Astrocyte (in vitro differentiated cells and primary cell): ENCODE measurements at regions not wholly inside any gene's neighbourhood (a gene's known extent, or its start where the extent isn't known, plus 50 kb on each side); places are given as distances from the start of the nearest gene placed in this dataset.

ENCODE experiments used
- DNase-seq: peaks from one replicate; pipeline ENCODE4 v3.0.0-alpha.2; 2010; ENCODE audit warnings: low read depth
- FAIRE-seq: peaks from 2 replicates; lab custom pipeline; 2011; peaks lifted over from hg19 to GRCh38; lab: Jason Lieb, UNC
- H2AFZ ChIP-seq: 2 replicates; pipeline ENCODE4 v1.6.0; 2012; ENCODE audit warnings: low read depth, low read length, inconsistent platforms
- H3K27ac ChIP-seq: 2 replicates; pipeline ENCODE4 v1.5.1; 2011; ENCODE audit warnings: low read depth, low read length, inconsistent platforms
- H3K27me3 ChIP-seq: 2 replicates; pipeline ENCODE4 v1.6.0; 2011; ENCODE audit warnings: low read length, inconsistent platforms; ENCODE audit not compliant: insufficient read depth
- H3K36me3 ChIP-seq: 2 replicates; pipeline ENCODE4 v1.5.1; 2011; ENCODE audit warnings: low read length, inconsistent platforms; ENCODE audit not compliant: insufficient read depth
- H3K4me1 ChIP-seq: 2 replicates; pipeline ENCODE4 v1.5.1; 2011; ENCODE audit warnings: low read length, inconsistent platforms; ENCODE audit not compliant: insufficient read depth
- H3K4me2 ChIP-seq: 2 replicates; pipeline ENCODE4 v1.6.0; 2012; ENCODE audit warnings: low read length, inconsistent platforms
- H3K4me3 ChIP-seq: 2 replicates; pipeline ENCODE4 v1.5.1; 2011; ENCODE audit warnings: low read depth, mild to moderate bottlenecking, low read length, inconsistent platforms; ENCODE audit not compliant: insufficient read depth
- H3K79me2 ChIP-seq: 2 replicates; pipeline ENCODE4 v1.6.0; 2012; ENCODE audit warnings: mild to moderate bottlenecking, low read length, inconsistent platforms; ENCODE audit not compliant: insufficient read depth
- H3K9ac ChIP-seq: 2 replicates; pipeline ENCODE4 v1.6.0; 2012; ENCODE audit warnings: mild to moderate bottlenecking, low read length, inconsistent platforms
- H3K9me3 ChIP-seq: 2 replicates; pipeline ENCODE4 v1.5.1; 2012; ENCODE audit warnings: low read depth, mild to moderate bottlenecking, low read length, inconsistent platforms; ENCODE audit not compliant: insufficient read depth
- H4K20me1 ChIP-seq: 2 replicates; pipeline ENCODE4 v1.6.0; 2012; ENCODE audit warnings: low read length, inconsistent platforms; ENCODE audit not compliant: insufficient read depth
- H3K27ac Mint-ChIP-seq: one replicate; pipeline ENCODE4 v1.8.0; 2021; ENCODE audit warnings: mild to moderate bottlenecking, mixed read lengths; ENCODE audit not compliant: unreplicated experiment
- H3K27me3 Mint-ChIP-seq: one replicate; pipeline ENCODE4 v1.8.0; 2021; ENCODE audit warnings: low read depth, mixed read lengths; ENCODE audit not compliant: unreplicated experiment
- H3K36me3 Mint-ChIP-seq: one replicate; pipeline ENCODE4 v1.8.0; 2021; ENCODE audit warnings: low read depth, mixed read lengths; ENCODE audit not compliant: unreplicated experiment
- H3K4me1 Mint-ChIP-seq: one replicate; pipeline ENCODE4 v1.8.0; 2021; ENCODE audit warnings: low read depth, mixed read lengths; ENCODE audit not compliant: unreplicated experiment
- H3K4me3 Mint-ChIP-seq: one replicate; pipeline ENCODE4 v1.8.0; 2021; ENCODE audit warnings: mild to moderate bottlenecking, moderate library complexity, mixed read lengths; ENCODE audit not compliant: unreplicated experiment
- H3K9me3 Mint-ChIP-seq: one replicate; pipeline ENCODE4 v1.8.0; 2021; ENCODE audit warnings: mild to moderate bottlenecking, mixed read lengths; ENCODE audit not compliant: unreplicated experiment
- EZH2 ChIP-seq: IDR thresholded peaks from 2 replicates; pipeline ENCODE4 v1.6.1; 2012; ENCODE audit warnings: mild to moderate bottlenecking, low read length, inconsistent platforms; ENCODE audit not compliant: insufficient read depth
- TF ChIP-seq, protein P1 (sequence below): IDR thresholded peaks from 2 replicates; pipeline ENCODE4 v1.5.1; 2011; ENCODE audit warnings: low read depth, mild to moderate bottlenecking, inconsistent platforms, low read length, moderate library complexity; ENCODE audit not compliant: insufficient read depth

DNA sequence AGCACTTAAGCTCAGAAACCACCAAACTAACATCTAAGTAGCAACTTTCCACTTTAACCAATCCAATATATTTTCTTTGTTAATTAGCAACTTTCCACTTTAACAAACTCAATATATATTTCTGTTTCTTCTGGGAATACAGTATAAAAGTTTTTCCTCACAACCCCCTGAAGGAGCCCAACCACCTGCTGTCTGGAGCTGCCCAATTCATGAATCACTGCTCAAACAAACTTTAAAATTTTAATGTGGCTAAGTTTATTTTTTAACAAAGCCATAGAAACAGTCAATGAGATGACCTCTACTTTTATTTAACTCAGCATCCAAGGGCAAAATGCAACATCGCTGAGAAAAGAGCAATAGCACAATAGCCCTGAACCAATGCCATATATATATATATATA, 500.1 kb downstream of the EPM2A start:
- no peaks in the 10 kb centered on the region for H3K27me3 ChIP-seq
- Mint-ChIP-seq H3K36me3 (no peaks in the 10 kb centered on the region), H3K27ac (no peak overlapping the region), H3K4me1 (no peaks in the 10 kb centered on the region), H3K9me3 (peaks cover 1% of the 10 kb centered on the region), H3K4me3 (no peak overlapping the region), H3K27me3 (no peaks in the 10 kb centered on the region)
- TF ChIP-seq EZH2 = no peak
- TF ChIP-seq, protein P1, sequence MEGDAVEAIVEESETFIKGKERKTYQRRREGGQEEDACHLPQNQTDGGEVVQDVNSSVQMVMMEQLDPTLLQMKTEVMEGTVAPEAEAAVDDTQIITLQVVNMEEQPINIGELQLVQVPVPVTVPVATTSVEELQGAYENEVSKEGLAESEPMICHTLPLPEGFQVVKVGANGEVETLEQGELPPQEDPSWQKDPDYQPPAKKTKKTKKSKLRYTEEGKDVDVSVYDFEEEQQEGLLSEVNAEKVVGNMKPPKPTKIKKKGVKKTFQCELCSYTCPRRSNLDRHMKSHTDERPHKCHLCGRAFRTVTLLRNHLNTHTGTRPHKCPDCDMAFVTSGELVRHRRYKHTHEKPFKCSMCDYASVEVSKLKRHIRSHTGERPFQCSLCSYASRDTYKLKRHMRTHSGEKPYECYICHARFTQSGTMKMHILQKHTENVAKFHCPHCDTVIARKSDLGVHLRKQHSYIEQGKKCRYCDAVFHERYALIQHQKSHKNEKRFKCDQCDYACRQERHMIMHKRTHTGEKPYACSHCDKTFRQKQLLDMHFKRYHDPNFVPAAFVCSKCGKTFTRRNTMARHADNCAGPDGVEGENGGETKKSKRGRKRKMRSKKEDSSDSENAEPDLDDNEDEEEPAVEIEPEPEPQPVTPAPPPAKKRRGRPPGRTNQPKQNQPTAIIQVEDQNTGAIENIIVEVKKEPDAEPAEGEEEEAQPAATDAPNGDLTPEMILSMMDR = no peak
- H3K9ac ChIP-seq = no peak overlapping the region
- H3K4me2 ChIP-seq = no peak overlapping the region
- DNase-seq (no peak), FAIRE-seq (no peak)
- H3K4me3 ChIP-seq = no peak overlapping the region
- no peaks in the 10 kb centered on the region for H3K79me2 ChIP-seq
- no peak overlapping the region for H3K27ac ChIP-seq
- no peaks in the 10 kb centered on the region for H3K9me3 ChIP-seq
- H2AFZ ChIP-seq = no peak overlapping the region
- H3K36me3 ChIP-seq = no peaks in the 10 kb centered on the region
- H3K4me1 ChIP-seq = no peaks in the 10 kb centered on the region
- no peaks in the 10 kb centered on the region for H4K20me1 ChIP-seq

DNA sequence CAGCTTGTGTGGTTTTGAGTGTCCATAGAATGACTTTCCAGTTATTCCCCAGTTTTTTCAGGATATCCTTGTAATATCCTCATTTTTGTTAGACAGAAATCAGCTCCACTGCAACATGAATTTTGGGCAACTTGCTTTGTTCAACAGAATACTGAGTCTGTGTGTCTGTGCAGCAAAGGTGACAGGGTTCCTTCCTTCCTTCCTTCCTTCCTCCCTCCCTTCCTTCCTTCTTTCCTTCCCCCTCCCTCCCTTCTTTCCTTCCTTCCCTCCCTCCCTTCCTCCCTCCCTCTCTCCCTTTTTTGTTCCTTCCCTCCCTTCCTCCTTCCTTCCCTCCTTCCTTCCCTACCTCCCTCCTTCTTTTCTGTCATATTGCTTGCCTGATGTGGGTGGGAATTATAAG, 496.5 kb downstream of the EPM2A start:
- H4K20me1 ChIP-seq = no peaks in the 10 kb centered on the region
- H3K27me3 Mint-ChIP-seq = no peaks in the 10 kb centered on the region
- no peak overlapping the region for H3K27ac ChIP-seq
- no peak overlapping the region for H3K9ac ChIP-seq
- DNase-seq (no peak), FAIRE-seq (no peak)
- H3K9me3 Mint-ChIP-seq = peaks cover 1% of the 10 kb centered on the region
- H3K79me2 ChIP-seq = no peaks in the 10 kb centered on the region
- peaks cover 12% of the 10 kb centered on the region for H3K4me1 ChIP-seq
- H3K4me2 ChIP-seq = no peak overlapping the region
- no peaks in the 10 kb centered on the region for H3K36me3 Mint-ChIP-seq
- H3K4me1 Mint-ChIP-seq = peaks cover 3% of the 10 kb centered on the region
- no peaks in the 10 kb centered on the region for H3K36me3 ChIP-seq
- H3K4me3 ChIP-seq = no peak overlapping the region
- H3K9me3 ChIP-seq = no peaks in the 10 kb centered on the region
- TF ChIP-seq EZH2 = no peak
- H2AFZ ChIP-seq = no peak overlapping the region
- H3K4me3 Mint-ChIP-seq = no peak overlapping the region
- H3K27ac Mint-ChIP-seq = no peak overlapping the region
- H3K27me3 ChIP-seq = no peaks in the 10 kb centered on the region

DNA sequence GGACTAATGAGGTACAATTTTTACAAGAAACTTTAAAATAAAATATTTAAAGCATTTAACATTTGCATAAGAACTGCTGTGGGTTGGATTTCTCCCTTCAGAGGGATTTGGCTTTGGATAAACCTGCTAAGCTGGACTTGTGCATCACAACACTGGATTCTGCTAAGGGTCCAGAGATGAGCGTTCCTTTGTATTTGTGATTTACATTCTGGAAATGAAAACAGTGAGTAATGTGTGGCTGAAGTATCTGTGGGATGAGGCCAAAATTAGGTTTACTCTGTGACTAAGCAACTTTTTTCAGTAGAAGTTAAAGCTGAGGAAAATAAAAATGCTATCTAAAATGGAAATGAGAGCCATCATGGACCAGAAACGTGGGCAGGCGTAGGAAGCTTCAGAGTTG, 494.3 kb downstream of the EPM2A start:
- Histone ChIP-seq H3K4me2 (peak overlapping the region; percentile 64), H3K9ac (no peak overlapping the region), H3K27ac (peak overlapping the region; percentile 51), H3K9me3 (no peaks in the 10 kb centered on the region), H3K79me2 (no peaks in the 10 kb centered on the region), H3K36me3 (no peaks in the 10 kb centered on the region), H2AFZ (peak overlapping the region; percentile 62), H3K4me3 (no peak overlapping the region), H4K20me1 (no peaks in the 10 kb centered on the region), H3K4me1 (peaks cover 12% of the 10 kb centered on the region), H3K27me3 (no peaks in the 10 kb centered on the region)
- no peak overlapping the region for H3K27ac Mint-ChIP-seq
- FAIRE-seq = peak; percentile 65
- peaks cover 8% of the 10 kb centered on the region for H3K4me1 Mint-ChIP-seq
- peak; percentile 78 for DNase-seq
- H3K27me3 Mint-ChIP-seq = no peaks in the 10 kb centered on the region
- no peak overlapping the region for H3K4me3 Mint-ChIP-seq
- peaks cover 1% of the 10 kb centered on the region for H3K9me3 Mint-ChIP-seq
- TF ChIP-seq, protein P1 = no peak
- no peak for TF ChIP-seq EZH2
- H3K36me3 Mint-ChIP-seq = no peaks in the 10 kb centered on the region
